ENCODE measurements at regions not wholly inside any gene's neighbourhood (a gene's known extent, or its start where the extent isn't known, plus 50 kb on each side); places are given as distances from the start of the nearest gene placed in this dataset.
"Not testable (repeated sequence)": the region's sequence is repeated elsewhere in the genome, so short reads cannot be mapped to it uniquely, and the experiment has no call there.

DNA sequence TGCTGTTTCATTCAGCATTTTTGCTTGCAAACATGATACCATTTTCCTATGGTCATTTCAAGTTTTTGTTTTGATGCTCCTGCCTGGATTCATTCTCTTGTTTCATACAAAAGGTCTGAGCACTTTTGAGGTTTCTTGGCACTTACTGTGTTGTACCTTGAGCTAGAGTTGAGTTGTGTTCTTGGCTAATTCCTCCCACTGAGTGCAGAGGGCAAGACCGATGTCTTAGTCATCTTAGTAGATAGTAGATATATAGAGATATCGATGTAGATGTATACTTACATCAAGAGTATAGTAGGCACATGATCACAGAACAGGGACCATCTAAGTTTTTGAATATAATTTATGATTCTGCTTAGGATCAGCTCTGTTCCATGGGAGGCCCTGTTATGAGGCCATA, 366.6 kb downstream of the OSTF1 start:
- H3K27me3 Mint-ChIP-seq (ENCODE audit: low read depth) = peaks cover 59% of the 10 kb centered on the region
- no peak overlapping the region for H3K4me3 Mint-ChIP-seq
- H3K27ac Mint-ChIP-seq = no peak overlapping the region
- peaks cover 15% of the 10 kb centered on the region for H3K4me1 Mint-ChIP-seq
- no peaks in the 10 kb centered on the region for H3K9me3 Mint-ChIP-seq
- no peaks in the 10 kb centered on the region for H3K36me3 Mint-ChIP-seq (ENCODE audit: low read depth)
- TF ChIP-seq, protein P1, sequence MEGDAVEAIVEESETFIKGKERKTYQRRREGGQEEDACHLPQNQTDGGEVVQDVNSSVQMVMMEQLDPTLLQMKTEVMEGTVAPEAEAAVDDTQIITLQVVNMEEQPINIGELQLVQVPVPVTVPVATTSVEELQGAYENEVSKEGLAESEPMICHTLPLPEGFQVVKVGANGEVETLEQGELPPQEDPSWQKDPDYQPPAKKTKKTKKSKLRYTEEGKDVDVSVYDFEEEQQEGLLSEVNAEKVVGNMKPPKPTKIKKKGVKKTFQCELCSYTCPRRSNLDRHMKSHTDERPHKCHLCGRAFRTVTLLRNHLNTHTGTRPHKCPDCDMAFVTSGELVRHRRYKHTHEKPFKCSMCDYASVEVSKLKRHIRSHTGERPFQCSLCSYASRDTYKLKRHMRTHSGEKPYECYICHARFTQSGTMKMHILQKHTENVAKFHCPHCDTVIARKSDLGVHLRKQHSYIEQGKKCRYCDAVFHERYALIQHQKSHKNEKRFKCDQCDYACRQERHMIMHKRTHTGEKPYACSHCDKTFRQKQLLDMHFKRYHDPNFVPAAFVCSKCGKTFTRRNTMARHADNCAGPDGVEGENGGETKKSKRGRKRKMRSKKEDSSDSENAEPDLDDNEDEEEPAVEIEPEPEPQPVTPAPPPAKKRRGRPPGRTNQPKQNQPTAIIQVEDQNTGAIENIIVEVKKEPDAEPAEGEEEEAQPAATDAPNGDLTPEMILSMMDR (IDR thresholded peaks at IDR 0.05; ENCODE audit: unreplicated experiment in 3 of 3) = no peak

DNA sequence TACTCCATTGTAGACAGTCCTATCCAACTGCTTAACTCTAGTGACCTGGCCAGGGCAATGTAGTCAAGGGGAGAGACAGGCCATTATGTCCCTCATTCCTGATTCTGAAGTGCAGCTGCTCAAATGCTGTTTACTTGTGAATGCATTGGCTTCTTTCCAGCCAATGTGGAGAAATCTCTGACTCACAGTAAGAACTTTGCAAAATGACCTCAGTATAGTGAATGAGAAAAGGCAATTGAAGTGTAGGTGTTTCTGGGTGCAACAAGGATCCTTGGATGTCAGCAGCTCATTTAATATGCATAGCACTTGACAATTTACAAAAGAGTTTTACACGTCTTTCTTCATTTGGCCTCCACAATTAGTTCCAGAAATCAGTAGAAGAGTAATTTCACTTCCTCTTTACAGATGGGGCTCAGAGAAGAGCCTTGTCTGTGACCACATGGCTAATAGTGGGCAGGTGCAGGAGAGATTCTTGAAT, 367.2 kb downstream of the OSTF1 start:
- TF ChIP-seq, protein P1 (IDR thresholded peaks at IDR 0.05; ENCODE audit: unreplicated experiment in 3 of 3) = no peak
- H3K4me3 Mint-ChIP-seq = no peak overlapping the region
- H3K27me3 Mint-ChIP-seq (ENCODE audit: low read depth) = peaks cover 58% of the 10 kb centered on the region
- no peaks in the 10 kb centered on the region for H3K36me3 Mint-ChIP-seq (ENCODE audit: low read depth)
- H3K9me3 Mint-ChIP-seq = no peaks in the 10 kb centered on the region
- peaks cover 13% of the 10 kb centered on the region for H3K4me1 Mint-ChIP-seq
- no peak overlapping the region for H3K27ac Mint-ChIP-seq

DNA sequence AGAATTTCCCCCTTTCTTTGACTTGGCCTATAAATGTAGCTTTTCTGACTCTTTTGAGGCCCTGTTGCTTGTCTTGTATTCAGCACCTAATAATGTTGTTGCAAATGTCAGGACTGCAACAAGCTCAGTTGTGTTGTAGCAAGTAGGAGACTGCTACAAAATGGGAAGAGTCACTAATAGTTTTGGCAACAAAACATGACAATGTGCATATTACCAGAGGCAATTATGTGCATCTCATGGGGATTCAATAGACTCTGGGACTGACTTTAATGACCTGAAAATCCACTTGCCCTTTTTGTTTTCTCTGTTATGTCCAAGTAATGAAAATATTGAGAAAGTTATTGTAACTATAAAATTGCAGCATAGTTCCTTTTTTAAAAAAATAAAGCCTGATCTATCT, 368.4 kb downstream of the OSTF1 start:
- Mint-ChIP-seq H3K27me3 (ENCODE audit: low read depth) (peaks cover 55% of the 10 kb centered on the region), H3K36me3 (ENCODE audit: low read depth) (no peaks in the 10 kb centered on the region), H3K9me3 (no peaks in the 10 kb centered on the region), H3K27ac (no peak overlapping the region), H3K4me1 (peaks cover 1% of the 10 kb centered on the region), H3K4me3 (no peak overlapping the region)
- TF ChIP-seq, protein P1 (IDR thresholded peaks at IDR 0.05; ENCODE audit: unreplicated experiment in 3 of 3) = no peak

DNA sequence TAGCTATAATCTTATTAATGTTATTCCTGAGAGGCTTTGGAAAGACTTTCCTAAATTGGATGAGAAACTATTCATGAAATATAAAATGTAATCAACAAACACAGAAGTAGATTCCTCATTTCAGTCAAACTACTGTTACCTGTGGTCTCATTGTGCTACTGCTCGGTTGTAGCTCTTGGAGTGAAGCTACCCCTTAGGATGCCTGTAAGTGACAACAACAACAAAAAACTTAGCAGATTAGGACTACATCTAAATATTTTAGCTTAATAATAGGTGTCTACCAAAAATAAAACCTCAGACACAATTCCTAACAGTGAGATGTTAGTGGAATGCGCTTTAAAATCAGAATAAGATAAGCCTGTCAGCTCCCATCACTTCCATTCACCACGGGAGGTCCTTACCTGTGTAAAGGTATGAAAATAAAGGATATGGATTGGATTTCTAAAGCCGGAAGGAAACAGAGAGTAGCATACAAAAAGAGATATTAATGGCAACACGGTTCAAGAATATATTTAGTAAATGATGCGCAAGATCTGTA, 369.2 kb downstream of the OSTF1 start:
- TF ChIP-seq, protein P1 (IDR thresholded peaks at IDR 0.05; ENCODE audit: unreplicated experiment in 3 of 3) = no peak
- H3K36me3 Mint-ChIP-seq (ENCODE audit: low read depth) = no peaks in the 10 kb centered on the region
- peaks cover 60% of the 10 kb centered on the region for H3K27me3 Mint-ChIP-seq (ENCODE audit: low read depth)
- H3K4me3 Mint-ChIP-seq = no peak overlapping the region
- H3K27ac Mint-ChIP-seq = no peak overlapping the region
- H3K4me1 Mint-ChIP-seq = no peaks in the 10 kb centered on the region
- H3K9me3 Mint-ChIP-seq = no peaks in the 10 kb centered on the region

DNA sequence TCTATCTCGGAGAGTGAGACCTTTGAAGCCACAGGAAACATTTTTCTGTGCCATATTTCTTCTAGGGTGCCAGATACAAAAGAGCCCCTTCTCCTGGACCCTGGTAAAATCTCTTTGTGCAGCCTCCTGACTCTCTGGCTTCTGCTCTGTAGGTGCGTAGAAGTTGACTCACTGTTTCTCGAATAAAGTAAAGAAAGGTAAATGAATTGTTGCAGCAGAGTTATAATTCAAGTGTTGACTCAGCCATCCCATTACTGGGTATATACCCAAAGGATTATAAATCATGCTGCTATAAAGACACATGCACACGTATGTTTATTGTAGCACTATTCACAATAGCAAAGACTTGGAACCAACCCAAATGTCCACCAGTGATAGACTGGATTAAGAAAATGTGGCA, 371.0 kb downstream of the OSTF1 start:
- not testable (repeated sequence) for H3K4me3 Mint-ChIP-seq; H3K4me1 Mint-ChIP-seq; H3K36me3 Mint-ChIP-seq (ENCODE audit: low read depth); H3K27ac Mint-ChIP-seq; H3K9me3 Mint-ChIP-seq
- peaks cover 49% of the 10 kb centered on the region for H3K27me3 Mint-ChIP-seq (ENCODE audit: low read depth)

DNA sequence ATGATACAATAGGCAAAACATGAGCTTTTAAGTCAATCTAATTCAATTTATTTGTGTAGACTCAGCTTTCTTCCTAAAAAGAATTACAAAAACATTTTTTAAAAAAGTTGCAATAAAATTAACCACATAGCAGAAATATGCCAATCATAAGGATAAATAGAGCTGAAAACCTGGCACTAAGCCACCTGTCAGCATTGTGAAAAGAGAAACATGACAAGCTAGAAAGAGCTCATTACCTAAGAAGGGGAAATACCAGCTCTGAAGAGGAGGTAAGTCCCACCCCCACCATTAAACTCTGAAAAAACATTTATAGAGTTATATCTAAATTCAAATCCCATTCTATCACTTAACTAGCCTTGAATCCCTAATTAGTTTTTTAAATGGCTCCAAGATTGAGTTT, 372.9 kb downstream of the OSTF1 start:
- H3K4me1 Mint-ChIP-seq = no peaks in the 10 kb centered on the region
- no peaks in the 10 kb centered on the region for H3K36me3 Mint-ChIP-seq (ENCODE audit: low read depth)
- TF ChIP-seq, protein P1 (IDR thresholded peaks at IDR 0.05; ENCODE audit: unreplicated experiment in 3 of 3) = no peak
- H3K27ac Mint-ChIP-seq = no peak overlapping the region
- H3K27me3 Mint-ChIP-seq (ENCODE audit: low read depth) = peaks cover 41% of the 10 kb centered on the region
- no peak overlapping the region for H3K4me3 Mint-ChIP-seq
- no peaks in the 10 kb centered on the region for H3K9me3 Mint-ChIP-seq

All from nephron (organoid).